Endothelial cell of umbilical vein (primary cell): ENCODE measurements at regions not wholly inside any gene's neighbourhood (a gene's known extent, or its start where the extent isn't known, plus 50 kb on each side); places are given as distances from the start of the nearest gene placed in this dataset.

Source experiments
- BruUV-seq: library from RNA; stranded (reverse); fragments of 400-500 nt; replicated peaks from 2 replicates; lab custom pipeline; 2021; lab: Mats Ljungman, UMichigan
- CTCF ChIA-PET: fragments of 300-600, 350-600 bp; sonication (Branson Sonifier 250); formaldehyde crosslinking; loops from one replicate; lab custom pipeline; 2021; ENCODE audit warnings: antibody characterized with exemption, inconsistent platforms; lab: Charles Lee
- POLR2A ChIA-PET: fragments of 300-600, 350-600 bp; sonication (Branson Sonifier 250); formaldehyde crosslinking; loops from one replicate; lab custom pipeline; 2021; ENCODE audit warnings: antibody characterized with exemption, inconsistent platforms; lab: Charles Lee
- DNase-seq: peaks from one replicate; pipeline ENCODE4 v3.0.0-alpha.2; 2011; ENCODE audit warnings: low read depth, low spot score
- FAIRE-seq: peaks from 2 replicates; lab custom pipeline; 2011; peaks lifted over from hg19 to GRCh38; lab: Jason Lieb, UNC
- H2AFZ ChIP-seq: 2 replicates; pipeline ENCODE4 v1.6.0; 2012; ENCODE audit warnings: low read depth, low read length, control low read depth, inconsistent platforms
- H3K27ac ChIP-seq: 2 replicates; pipeline ENCODE4 v1.5.1; 2011; ENCODE audit warnings: low read depth, mild to moderate bottlenecking, control low read depth, low read length, moderate library complexity; ENCODE audit not compliant: insufficient read depth
- H3K27me3 ChIP-seq, 2 experiments: 2 replicates each; pipeline versions ENCODE4 v1.6.0 to v1.6.1; 2011; ENCODE audit warnings: low read length in 2 of 2, mixed read lengths in 1 of 2; ENCODE audit not compliant: control insufficient read depth in 2 of 2, insufficient read depth in 2 of 2
- H3K36me3 ChIP-seq, 2 experiments: 2 replicates in 1 of 2; 3 replicates in 1 of 2; pipeline ENCODE4 v1.5.1; 2011; ENCODE audit warnings: low read length in 2 of 2, mild to moderate bottlenecking in 1 of 2, moderate library complexity in 1 of 2; ENCODE audit not compliant: control insufficient read depth in 2 of 2, insufficient read depth in 2 of 2; ENCODE audit errors: extremely low read depth in 1 of 2
- H3K4me1 ChIP-seq: 3 replicates; pipeline ENCODE4 v1.5.1; 2011; ENCODE audit warnings: mild to moderate bottlenecking, low read length; ENCODE audit not compliant: control insufficient read depth, insufficient read depth; ENCODE audit errors: extremely low read depth
- H3K4me2 ChIP-seq: 2 replicates; pipeline ENCODE4 v1.6.1; 2011; ENCODE audit warnings: low read length, control low read depth, mixed read lengths; ENCODE audit not compliant: insufficient read depth
- H3K4me3 ChIP-seq, 3 experiments: fragments of 200-600 bp in 1 of 3; sonication (generic), shearing (Covaris generic) in 1 of 3; replicated peaks in 1 of 3; 2 replicates each; pipeline ENCODE4 v1.5.1; 2011 to 2016; ENCODE audit warnings: control low read depth in 3 of 3, low read length in 3 of 3, mild to moderate bottlenecking in 2 of 3, inconsistent platforms in 1 of 3, low read depth in 1 of 3, moderate library complexity in 1 of 3; ENCODE audit not compliant: insufficient read depth in 1 of 3
- H3K79me2 ChIP-seq: 2 replicates; pipeline ENCODE4 v1.6.0; 2012; ENCODE audit warnings: low read length, inconsistent platforms; ENCODE audit not compliant: control insufficient read depth, insufficient read depth
- H3K9ac ChIP-seq: replicated peaks from 2 replicates; pipeline ENCODE3; 2011; ENCODE audit warnings: low read length, control low read depth; ENCODE audit not compliant: insufficient read depth; ENCODE audit errors: extremely low read depth
- H3K9me1 ChIP-seq: replicated peaks from 3 replicates; pipeline ENCODE4 v1.6.0; 2011; ENCODE audit warnings: mild to moderate bottlenecking, low read length; ENCODE audit not compliant: control insufficient read depth, insufficient read depth; ENCODE audit errors: extremely low read depth
- H3K9me3 ChIP-seq: replicated peaks from 2 replicates; pipeline ENCODE4 v1.5.1; 2012; ENCODE audit warnings: low read length, inconsistent platforms; ENCODE audit not compliant: control insufficient read depth, insufficient read depth
- H4K20me1 ChIP-seq: replicated peaks from 2 replicates; pipeline ENCODE3; 2011; ENCODE audit warnings: mild to moderate bottlenecking, low read length; ENCODE audit not compliant: control insufficient read depth, insufficient read depth; ENCODE audit errors: extremely low read depth
- FOS ChIP-seq: IDR thresholded peaks from 2 replicates; pipeline ENCODE4 v1.6.1; 2011; ENCODE audit warnings: mild to moderate bottlenecking, low read length, moderate library complexity, borderline replicate concordance; ENCODE audit not compliant: insufficient read depth
- JUN ChIP-seq: IDR thresholded peaks from 2 replicates; pipeline ENCODE4 v1.6.1; 2011; ENCODE audit warnings: borderline replicate concordance, low read depth; ENCODE audit not compliant: insufficient read length, insufficient read depth
- dilution Hi-C: fragments of 300-500 bp; cut with MboI; formaldehyde crosslinking; loops from one replicate; pipeline ENCODE4 v1.15.0; 2019; ENCODE audit warnings: low sequenced_read_pairs; ENCODE audit not compliant: extremely low pct_ligation_motif_present
- intact Hi-C: fragments of 100-400 bp; cut with micrococcal nuclease; formaldehyde crosslinking; loops from one replicate; pipeline ENCODE4 v1.10.0; 2022

DNA sequence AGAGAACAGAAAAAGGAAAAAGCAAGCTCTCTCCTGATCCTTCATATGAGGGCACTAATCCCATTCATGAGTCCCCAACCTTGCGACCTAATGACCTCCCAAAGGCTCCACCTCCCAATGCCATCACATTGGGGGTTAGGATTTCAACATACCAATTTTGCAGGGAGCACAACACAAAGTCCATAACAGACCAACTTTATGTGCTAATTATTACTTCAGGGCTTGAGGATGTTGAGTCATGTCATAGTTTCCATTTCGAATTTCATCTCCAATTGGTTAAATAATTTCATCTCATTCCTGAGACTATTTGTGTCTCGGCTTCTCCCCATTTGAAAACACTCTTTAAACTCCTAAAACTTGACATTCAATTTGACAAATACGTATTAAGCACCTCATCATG is 69.9 kb upstream of the KLF7 start:
- H3K4me3 ChIP-seq = no peak overlapping the region
- no peaks in the 10 kb centered on the region for H3K27me3 ChIP-seq
- no peak overlapping the region for H3K27ac ChIP-seq
- dilution Hi-C loops (no loop called here), intact Hi-C loops (no loop called here)
- H3K9me3 ChIP-seq = no peaks in the 10 kb centered on the region
- POLR2A ChIA-PET = no interaction called here
- H3K36me3 ChIP-seq = no peaks in the 10 kb centered on the region
- H3K4me2 ChIP-seq = no peak overlapping the region
- H3K79me2 ChIP-seq = no peaks in the 10 kb centered on the region
- CTCF ChIA-PET = interaction anchor here (1.2 to 1.6 kb wide), 3 partner anchors 10 to 237 kb away, joined by 3 to 4 read pairs (median 4); no protein-coding TSS in a partner anchor
- peaks cover 15% of the 10 kb centered on the region for H3K4me1 ChIP-seq
- BruUV-seq = no TSS peak
- H4K20me1 ChIP-seq = no peaks in the 10 kb centered on the region
- no peak for FAIRE-seq
- no peak overlapping the region for H2AFZ ChIP-seq
- H3K9ac ChIP-seq = no peak overlapping the region
- TF ChIP-seq FOS = peak; percentile 3
- no peak for TF ChIP-seq JUN
- no peak for DNase-seq
- H3K9me1 ChIP-seq = no peaks in the 10 kb centered on the region

DNA sequence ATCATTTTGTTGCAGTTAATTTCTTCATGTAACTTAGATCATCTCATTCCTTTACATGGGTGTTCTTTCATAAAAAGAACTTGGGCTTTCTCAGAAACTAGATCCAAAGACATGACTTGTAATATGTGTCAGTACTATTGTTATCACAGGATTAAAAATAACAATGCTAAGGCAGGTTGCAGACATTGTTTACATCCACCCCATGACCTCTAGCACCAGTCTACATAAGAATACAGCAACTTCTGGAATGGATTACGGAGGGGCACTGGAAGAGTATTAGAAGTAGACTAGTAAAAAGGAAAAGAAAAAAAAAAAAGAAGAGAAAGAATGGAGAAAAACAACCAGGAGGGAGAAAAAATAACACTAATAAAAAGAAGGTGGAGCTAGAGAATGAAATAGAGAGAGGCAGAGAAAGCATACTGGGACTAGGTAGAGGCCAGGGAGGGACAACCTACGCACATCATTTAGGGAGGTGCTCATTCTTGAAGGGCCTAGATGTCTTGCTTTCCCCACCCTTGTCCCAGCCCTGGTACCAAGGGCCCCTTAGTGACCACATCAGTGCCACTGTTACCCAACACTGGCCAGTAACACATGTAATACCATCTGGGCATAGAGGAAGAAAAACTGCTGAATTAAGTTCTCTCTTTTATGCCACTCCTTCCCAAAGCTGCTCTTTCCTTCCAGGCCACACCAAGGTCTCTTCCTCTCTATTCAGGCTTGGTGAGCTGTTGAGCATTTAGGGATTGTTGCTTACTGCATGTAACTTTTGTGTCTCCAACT is 70.6 kb upstream of the KLF7 start:
- no peaks in the 10 kb centered on the region for H3K9me3 ChIP-seq
- CTCF ChIA-PET = interaction anchor here (1.2 to 1.6 kb wide), 2 partner anchors 47 to 237 kb away, joined by 3 to 4 read pairs; no protein-coding TSS in a partner anchor
- no peaks in the 10 kb centered on the region for H3K9me1 ChIP-seq
- DNase-seq (peak; percentile 85), FAIRE-seq (peak; percentile 46)
- H3K4me1 ChIP-seq = peaks cover 9% of the 10 kb centered on the region
- H3K79me2 ChIP-seq = no peaks in the 10 kb centered on the region
- H4K20me1 ChIP-seq = no peaks in the 10 kb centered on the region
- no peak overlapping the region for H3K9ac ChIP-seq
- no peaks in the 10 kb centered on the region for H3K36me3 ChIP-seq
- no peaks in the 10 kb centered on the region for H3K27me3 ChIP-seq
- TF ChIP-seq FOS (peak; percentile 2), JUN (no peak)
- no peak overlapping the region for H2AFZ ChIP-seq
- H3K4me2 ChIP-seq = no peak overlapping the region
- POLR2A ChIA-PET = no interaction called here
- BruUV-seq = no TSS peak
- dilution Hi-C loops = no loop called here
- H3K4me3 ChIP-seq = no peak overlapping the region
- intact Hi-C loops = no loop called here
- no peak overlapping the region for H3K27ac ChIP-seq
